ENCODE measurements at regions not wholly inside any gene's neighbourhood (a gene's known extent, or its start where the extent isn't known, plus 50 kb on each side); places are given as distances from the start of the nearest gene placed in this dataset.

DNA sequence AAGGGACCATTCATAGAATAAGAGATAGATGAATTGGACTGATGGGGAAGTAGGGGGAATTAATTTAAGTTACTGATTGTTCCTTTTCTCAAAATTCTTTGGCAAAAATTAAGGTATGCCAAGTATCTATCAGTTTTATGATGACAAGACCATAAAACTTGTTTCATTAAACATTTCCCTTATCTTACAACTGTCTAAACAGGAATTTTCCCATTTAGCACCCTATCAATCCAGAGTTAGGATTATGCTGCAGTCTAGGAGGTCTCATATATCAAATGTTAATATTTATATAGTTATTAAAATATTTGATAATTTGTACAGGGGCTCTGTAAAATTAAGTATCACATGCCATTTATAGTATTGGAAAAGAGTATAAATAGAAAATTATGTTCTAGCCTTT is 51.5 kb upstream of the ARID1B start:
- TF ChIP-seq, protein P1, sequence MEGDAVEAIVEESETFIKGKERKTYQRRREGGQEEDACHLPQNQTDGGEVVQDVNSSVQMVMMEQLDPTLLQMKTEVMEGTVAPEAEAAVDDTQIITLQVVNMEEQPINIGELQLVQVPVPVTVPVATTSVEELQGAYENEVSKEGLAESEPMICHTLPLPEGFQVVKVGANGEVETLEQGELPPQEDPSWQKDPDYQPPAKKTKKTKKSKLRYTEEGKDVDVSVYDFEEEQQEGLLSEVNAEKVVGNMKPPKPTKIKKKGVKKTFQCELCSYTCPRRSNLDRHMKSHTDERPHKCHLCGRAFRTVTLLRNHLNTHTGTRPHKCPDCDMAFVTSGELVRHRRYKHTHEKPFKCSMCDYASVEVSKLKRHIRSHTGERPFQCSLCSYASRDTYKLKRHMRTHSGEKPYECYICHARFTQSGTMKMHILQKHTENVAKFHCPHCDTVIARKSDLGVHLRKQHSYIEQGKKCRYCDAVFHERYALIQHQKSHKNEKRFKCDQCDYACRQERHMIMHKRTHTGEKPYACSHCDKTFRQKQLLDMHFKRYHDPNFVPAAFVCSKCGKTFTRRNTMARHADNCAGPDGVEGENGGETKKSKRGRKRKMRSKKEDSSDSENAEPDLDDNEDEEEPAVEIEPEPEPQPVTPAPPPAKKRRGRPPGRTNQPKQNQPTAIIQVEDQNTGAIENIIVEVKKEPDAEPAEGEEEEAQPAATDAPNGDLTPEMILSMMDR (IDR thresholded peaks at IDR 0.05), result no peak
- TF ChIP-seq POLR2A (IDR thresholded peaks at IDR 0.05), result no peak

Data from stomach (tissue), 4 donors.